GM19467 (cell line): ENCODE measurements at regions not wholly inside any gene's neighbourhood (a gene's known extent, or its start where the extent isn't known, plus 50 kb on each side); places are given as distances from the start of the nearest gene placed in this dataset.

Experiments used
- ATAC-seq: cut with Tn5 transposase; IDR thresholded peaks from one replicate; pipeline ENCODE4 v1.9.1; 2021; ENCODE audit warnings: mild to moderate bottlenecking, moderate library complexity; ENCODE audit not compliant: unreplicated experiment

- no peak for ATAC-seq
Measured at GRCh38 chr12:84691266-84691665, 221.3 kb downstream of the SLC6A15 start.

- no peak for ATAC-seq
Measured at GRCh38 chr12:84689638-84690037, 223.0 kb downstream of the SLC6A15 start.

GRCh38 chr12:84685379-84685778, 227.2 kb downstream of the SLC6A15 start:
- ATAC-seq, result no peak

GRCh38 chr12:84676787-84677186, 235.8 kb downstream of the SLC6A15 start:
- ATAC-seq, result no peak

- no peak for ATAC-seq
Measured at GRCh38 chr12:84661786-84662185, 250.8 kb downstream of the SLC6A15 start.

GRCh38 chr12:84660139-84660538, 252.5 kb downstream of the SLC6A15 start:
- ATAC-seq, result no peak

- ATAC-seq, result no peak
Measured at GRCh38 chr12:84658877-84659276, 253.7 kb downstream of the SLC6A15 start.

GRCh38 chr12:84656705-84657104, 255.9 kb downstream of the SLC6A15 start:
- no peak for ATAC-seq

GRCh38 chr12:84653482-84653881, 259.1 kb downstream of the SLC6A15 start:
- no peak for ATAC-seq

- ATAC-seq, result no peak
Measured at GRCh38 chr12:84648425-84648824, 264.2 kb downstream of the SLC6A15 start.

- ATAC-seq, result no peak
Measured at GRCh38 chr12:84644908-84645307, 267.7 kb downstream of the SLC6A15 start.

GRCh38 chr12:84643993-84644392, 268.6 kb downstream of the SLC6A15 start:
- no peak for ATAC-seq

- no peak for ATAC-seq
Measured at GRCh38 chr12:84641940-84642545, 270.6 kb downstream of the SLC6A15 start.

GRCh38 chr12:84638811-84639368, 273.7 kb downstream of the SLC6A15 start:
- ATAC-seq, result no peak

- ATAC-seq, result no peak
Measured at GRCh38 chr12:84637926-84638325, 274.7 kb downstream of the SLC6A15 start.

GRCh38 chr12:84636801-84637290, 275.8 kb downstream of the SLC6A15 start:
- no peak for ATAC-seq

GRCh38 chr12:84634526-84634925, 278.1 kb downstream of the SLC6A15 start:
- ATAC-seq, result no peak

GRCh38 chr12:84632556-84632955, 280.0 kb downstream of the SLC6A15 start:
- no peak for ATAC-seq

GRCh38 chr12:84631020-84631419, 281.6 kb downstream of the SLC6A15 start:
- no peak for ATAC-seq

GRCh38 chr12:84627593-84627992, 285.0 kb downstream of the SLC6A15 start:
- no peak for ATAC-seq

GRCh38 chr12:84624601-84625000, 288.0 kb downstream of the SLC6A15 start:
- ATAC-seq, result no peak

GRCh38 chr12:84619053-84619571, 293.5 kb downstream of the SLC6A15 start:
- ATAC-seq, result no peak
